ENCODE measurements at regions not wholly inside any gene's neighbourhood (a gene's known extent, or its start where the extent isn't known, plus 50 kb on each side); places are given as distances from the start of the nearest gene placed in this dataset.

GRCh38 chrX:10714531-10714930 is 94.1 kb upstream of the MID1 start:
- no peak overlapping the region for H3K4me3 Mint-ChIP-seq
- H3K27me3 Mint-ChIP-seq (ENCODE audit: low read depth): no peaks in the 10 kb centered on the region
- no peak for TF ChIP-seq CTCF (IDR thresholded peaks at IDR 0.05; ENCODE audit: unreplicated experiment in 3 of 3)
- H3K36me3 Mint-ChIP-seq (ENCODE audit: low read depth): peaks cover 5% of the 10 kb centered on the region
- peaks cover 21% of the 10 kb centered on the region for H3K4me1 Mint-ChIP-seq
- H3K27ac Mint-ChIP-seq: peak overlapping the region in 2 of 3 experiments; percentile 75 to 82
- H3K9me3 Mint-ChIP-seq: peaks cover 19% of the 10 kb centered on the region

GRCh38 chrX:10722851-10723250 is 102.5 kb upstream of the MID1 start:
- Mint-ChIP-seq H3K36me3 (ENCODE audit: low read depth) (no peaks in the 10 kb centered on the region), H3K9me3 (peaks cover 4% of the 10 kb centered on the region), H3K4me1 (peaks cover 15% of the 10 kb centered on the region), H3K27me3 (ENCODE audit: low read depth) (no peaks in the 10 kb centered on the region), H3K4me3 (no peak overlapping the region), H3K27ac (peak overlapping the region; percentile 57 to 64 (median 58))
- TF ChIP-seq CTCF (IDR thresholded peaks at IDR 0.05; ENCODE audit: unreplicated experiment in 3 of 3): peak; percentile 66 to 76 (median 71)

GRCh38 chrX:10725071-10725470 is 104.7 kb upstream of the MID1 start:
- Mint-ChIP-seq H3K27me3 (ENCODE audit: low read depth) (no peaks in the 10 kb centered on the region), H3K36me3 (ENCODE audit: low read depth) (no peaks in the 10 kb centered on the region), H3K27ac (no peak overlapping the region), H3K4me3 (no peak overlapping the region), H3K9me3 (no peaks in the 10 kb centered on the region), H3K4me1 (peaks cover 25% of the 10 kb centered on the region)
- TF ChIP-seq CTCF (IDR thresholded peaks at IDR 0.05; ENCODE audit: unreplicated experiment in 3 of 3): peak; percentile 18 to 48 (median 29)

- Mint-ChIP-seq H3K4me1 (peaks cover 25% of the 10 kb centered on the region), H3K27me3 (ENCODE audit: low read depth) (no peaks in the 10 kb centered on the region), H3K27ac (no peak overlapping the region), H3K4me3 (no peak overlapping the region), H3K36me3 (ENCODE audit: low read depth) (no peaks in the 10 kb centered on the region), H3K9me3 (no peaks in the 10 kb centered on the region)
- TF ChIP-seq CTCF (IDR thresholded peaks at IDR 0.05; ENCODE audit: unreplicated experiment in 3 of 3): no peak
Measured at GRCh38 chrX:10726647-10727046, 106.3 kb upstream of the MID1 start.

GRCh38 chrX:10728806-10729389 is 108.5 kb upstream of the MID1 start:
- H3K4me1 Mint-ChIP-seq: peaks cover 13% of the 10 kb centered on the region
- H3K36me3 Mint-ChIP-seq (ENCODE audit: low read depth): no peaks in the 10 kb centered on the region
- no peaks in the 10 kb centered on the region for H3K27me3 Mint-ChIP-seq (ENCODE audit: low read depth)
- H3K9me3 Mint-ChIP-seq: peaks cover under 1% of the 10 kb centered on the region
- TF ChIP-seq CTCF (IDR thresholded peaks at IDR 0.05; ENCODE audit: unreplicated experiment in 3 of 3): no peak
- no peak overlapping the region for H3K4me3 Mint-ChIP-seq
- peak overlapping the region; percentile 32 to 63 (median 35) for H3K27ac Mint-ChIP-seq

- H3K9me3 Mint-ChIP-seq: no peaks in the 10 kb centered on the region
- H3K4me3 Mint-ChIP-seq: no peak overlapping the region
- TF ChIP-seq CTCF (IDR thresholded peaks at IDR 0.05; ENCODE audit: unreplicated experiment in 3 of 3): no peak
- H3K4me1 Mint-ChIP-seq: peaks cover 40% of the 10 kb centered on the region
- no peaks in the 10 kb centered on the region for H3K36me3 Mint-ChIP-seq (ENCODE audit: low read depth)
- no peaks in the 10 kb centered on the region for H3K27me3 Mint-ChIP-seq (ENCODE audit: low read depth)
- peak overlapping the region in 2 of 3 experiments; percentile 2 to 30 for H3K27ac Mint-ChIP-seq
Measured at GRCh38 chrX:10739426-10739825, 119.0 kb upstream of the MID1 start.

All from nephron (organoid).